Thoracic aorta (tissue), 2 donors: ENCODE measurements at regions not wholly inside any gene's neighbourhood (a gene's known extent, or its start where the extent isn't known, plus 50 kb on each side); places are given as distances from the start of the nearest gene placed in this dataset.

ENCODE experiments used
- ATAC-seq: fragments of 150-250 bp; one replicate; pipeline ENCODE4 v1.8.0; 2017; ENCODE audit warnings: low read depth; ENCODE audit not compliant: insufficient number of reproducible peaks, low FRiP score
- DNase-seq: peaks from one replicate; pipeline ENCODE4 v3.0.0-alpha.2; 2020; ENCODE audit warnings: low spot score
- H3K27ac ChIP-seq, 2 donors: fragments of 200-600 bp; sonication (generic); 1 replicate in 1 of 2; 2 replicates in 1 of 2; pipeline ENCODE4 v1.5.1; 2016; ENCODE audit warnings: mild to moderate bottlenecking in 2 of 2, moderate library complexity in 2 of 2
- H3K27me3 ChIP-seq: fragments of 200-600 bp; sonication (generic); replicated peaks from 2 replicates; pipeline ENCODE4 v1.6.0; 2016; ENCODE audit warnings: mild to moderate bottlenecking; ENCODE audit not compliant: insufficient read depth
- H3K36me3 ChIP-seq: fragments of 200-600 bp; sonication (generic); one replicate; pipeline ENCODE4 v1.5.1; 2016
- H3K4me1 ChIP-seq, 2 donors: fragments of 200-600 bp; sonication (generic); 1 replicate in 1 of 2; 2 replicates in 1 of 2; pipeline versions ENCODE4 v1.5.1 to v1.6.0; 2016; ENCODE audit warnings: low read depth in 2 of 2, mild to moderate bottlenecking in 1 of 2; ENCODE audit not compliant: control insufficient read depth in 1 of 2
- H3K4me3 ChIP-seq: fragments of 200-600 bp; sonication (generic); 2 replicates; pipeline ENCODE4 v1.5.1; 2016; ENCODE audit warnings: mild to moderate bottlenecking
- H3K9me3 ChIP-seq: fragments of 200-600 bp; sonication (generic); 2 replicates; pipeline ENCODE4 v1.5.1; 2016
- CTCF ChIP-seq: fragments of 200-600 bp; sonication (generic); IDR thresholded peaks from one replicate; pipeline ENCODE4 v1.5.1; 2019; ENCODE audit warnings: antibody characterized with exemption

- H3K4me1 ChIP-seq = no peaks in the 10 kb centered on the region
- no peak for TF ChIP-seq CTCF
These were observed 241.2 kb downstream of the DNAJB9 start for GRCh38 chr7:108810756-108811385.

DNA sequence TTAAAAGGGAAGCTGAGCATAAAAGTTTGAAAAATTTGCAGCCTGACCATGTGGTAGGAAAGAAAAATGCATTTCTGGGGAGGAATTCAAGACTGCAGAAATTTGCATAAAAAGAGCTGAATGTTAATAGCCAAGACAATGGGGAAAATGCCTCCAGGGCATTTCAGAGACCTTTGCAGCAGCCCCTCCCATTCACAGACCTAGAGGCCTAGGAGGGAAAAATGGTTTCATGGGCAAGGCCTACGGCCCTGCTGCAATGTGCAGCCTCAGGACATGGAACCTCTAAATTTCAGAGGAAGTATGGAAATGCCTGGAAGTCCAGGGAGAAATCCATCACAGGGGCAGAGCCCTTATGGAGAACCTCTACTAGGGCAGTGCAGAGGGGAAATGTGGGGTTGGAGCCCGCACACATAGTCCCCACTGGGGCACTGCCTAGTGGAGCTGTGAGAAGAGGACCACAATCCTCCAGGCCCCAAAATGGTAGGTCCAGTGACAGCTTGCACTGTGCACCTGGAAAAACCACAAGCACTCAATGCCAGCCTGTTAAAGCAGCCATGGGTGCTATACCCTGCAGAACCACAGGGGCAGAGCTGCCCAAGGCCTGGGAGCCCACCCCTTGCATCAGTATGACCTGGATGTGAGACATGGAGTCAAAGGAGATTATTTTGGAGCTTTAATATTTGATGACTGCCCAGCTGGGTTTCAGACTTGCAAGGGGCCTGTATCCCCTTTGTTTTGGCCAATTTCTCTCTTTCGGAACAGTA lies 243.8 kb downstream of the DNAJB9 start:
- DNase-seq = no peak
- H3K4me1 ChIP-seq = no peaks in the 10 kb centered on the region
- no peak for TF ChIP-seq CTCF
- H3K36me3 ChIP-seq = no peaks in the 10 kb centered on the region
- H3K27ac ChIP-seq = no peak overlapping the region
- no peak for ATAC-seq
- H3K27me3 ChIP-seq = no peaks in the 10 kb centered on the region
- H3K9me3 ChIP-seq = no peaks in the 10 kb centered on the region
- no peak overlapping the region for H3K4me3 ChIP-seq

More at GRCh38 chr7:108810756-108811385, 241.2 kb downstream of the DNAJB9 start:
- DNase-seq (no peak), ATAC-seq (no peak)
- Histone ChIP-seq H3K27me3 (no peaks in the 10 kb centered on the region), H3K9me3 (no peaks in the 10 kb centered on the region), H3K27ac (no peak overlapping the region), H3K4me3 (no peak overlapping the region), H3K36me3 (no peaks in the 10 kb centered on the region)

DNA sequence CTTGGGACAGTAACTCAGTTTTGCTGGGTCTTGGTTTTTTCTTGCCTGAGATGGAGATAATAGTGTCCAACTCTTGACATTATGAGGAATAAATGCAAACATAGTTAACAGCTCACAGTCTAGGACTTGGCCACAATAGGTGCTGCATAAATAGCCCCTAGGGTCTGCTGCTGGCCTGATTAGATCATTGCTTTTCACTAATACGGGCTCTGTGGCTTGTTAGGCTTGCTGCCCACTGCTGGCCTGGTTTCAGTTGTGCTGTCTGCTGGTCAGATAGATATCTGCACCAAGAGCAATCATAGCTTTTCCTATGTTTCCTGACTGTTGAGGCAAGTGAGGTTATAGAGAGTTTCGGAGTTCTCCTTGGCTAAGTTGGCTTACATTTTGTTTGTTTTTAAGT lies 246.1 kb downstream of the DNAJB9 start:
- no peak for TF ChIP-seq CTCF
- H3K4me3 ChIP-seq = no peak overlapping the region
- no peaks in the 10 kb centered on the region for H3K4me1 ChIP-seq
- ATAC-seq (no peak), DNase-seq (no peak)
- H3K36me3 ChIP-seq = no peaks in the 10 kb centered on the region
- H3K9me3 ChIP-seq = no peaks in the 10 kb centered on the region
- no peak overlapping the region for H3K27ac ChIP-seq
- no peaks in the 10 kb centered on the region for H3K27me3 ChIP-seq

DNA sequence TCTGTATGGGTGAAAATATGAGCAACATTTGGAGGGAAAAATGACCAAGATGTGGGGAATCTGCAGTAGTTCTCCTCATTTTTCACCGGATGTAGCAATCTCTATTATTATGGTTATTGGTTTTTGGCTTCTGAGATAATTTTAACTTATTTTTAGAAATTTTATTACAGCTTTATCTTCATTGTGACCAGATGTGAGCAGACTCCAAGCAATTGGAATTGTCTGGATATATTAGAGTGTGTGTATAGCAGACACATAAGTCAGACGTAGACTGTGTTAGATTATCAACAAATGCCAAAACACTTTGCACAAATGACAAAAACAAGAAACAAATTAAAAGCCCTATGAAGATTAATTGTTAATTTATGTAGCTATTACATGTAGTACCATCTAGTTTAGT lies 249.1 kb downstream of the DNAJB9 start:
- Histone ChIP-seq H3K36me3 (no peaks in the 10 kb centered on the region), H3K4me1 (no peaks in the 10 kb centered on the region), H3K27ac (no peak overlapping the region), H3K4me3 (no peak overlapping the region), H3K27me3 (no peaks in the 10 kb centered on the region), H3K9me3 (no peaks in the 10 kb centered on the region)
- ATAC-seq (no peak), DNase-seq (no peak)
- no peak for TF ChIP-seq CTCF

- H3K27ac ChIP-seq = no peak overlapping the region
- H3K36me3 ChIP-seq = no peaks in the 10 kb centered on the region
- no peak for ATAC-seq
- H3K27me3 ChIP-seq = no peaks in the 10 kb centered on the region
- no peak for TF ChIP-seq CTCF
- H3K4me1 ChIP-seq = peaks cover 0 to 7% of the 10 kb centered on the region in 2 donors
- H3K4me3 ChIP-seq = no peak overlapping the region
- no peaks in the 10 kb centered on the region for H3K9me3 ChIP-seq
- DNase-seq = no peak
These were observed 255.3 kb downstream of the DNAJB9 start for GRCh38 chr7:108824840-108825580.
